Skeletal muscle tissue (tissue), 3 donors: ENCODE measurements at regions not wholly inside any gene's neighbourhood (a gene's known extent, or its start where the extent isn't known, plus 50 kb on each side); places are given as distances from the start of the nearest gene placed in this dataset.

Experiments used
- H3K27ac ChIP-seq: one replicate; pipeline ENCODE4 v1.7.0; 2013; ENCODE audit warnings: mild to moderate bottlenecking, low read depth, low read length, inconsistent platforms
- H3K27me3 ChIP-seq, 3 donors: one replicate each; pipeline ENCODE4 v1.7.0; 2013; ENCODE audit warnings: low read length in 3 of 3; ENCODE audit not compliant: control insufficient read depth in 3 of 3, insufficient read depth in 3 of 3
- H3K36me3 ChIP-seq, 3 donors: one replicate each; pipeline ENCODE4 v1.7.0; 2013; ENCODE audit warnings: low read length in 3 of 3; ENCODE audit not compliant: control insufficient read depth in 3 of 3, insufficient read depth in 3 of 3
- H3K4me1 ChIP-seq, 3 donors: one replicate each; pipeline ENCODE4 v1.7.0; 2013; ENCODE audit warnings: low read length in 3 of 3, mild to moderate bottlenecking in 3 of 3; ENCODE audit not compliant: control insufficient read depth in 3 of 3, insufficient read depth in 3 of 3
- H3K4me3 ChIP-seq, 3 donors: one replicate each; pipeline ENCODE4 v1.7.0; 2013; ENCODE audit warnings: low read length in 3 of 3
- H3K9ac ChIP-seq, 3 donors: one replicate each; pipeline ENCODE4 v1.7.0; 2013; ENCODE audit warnings: low read length in 3 of 3, mild to moderate bottlenecking in 3 of 3, moderate library complexity in 2 of 3, low read depth in 1 of 3
- H3K9me3 ChIP-seq, 3 donors: one replicate each; pipeline ENCODE4 v1.7.0; 2013; ENCODE audit warnings: low read length in 3 of 3; ENCODE audit not compliant: control insufficient read depth in 3 of 3
- donor health status: Osteomylitis.

DNA sequence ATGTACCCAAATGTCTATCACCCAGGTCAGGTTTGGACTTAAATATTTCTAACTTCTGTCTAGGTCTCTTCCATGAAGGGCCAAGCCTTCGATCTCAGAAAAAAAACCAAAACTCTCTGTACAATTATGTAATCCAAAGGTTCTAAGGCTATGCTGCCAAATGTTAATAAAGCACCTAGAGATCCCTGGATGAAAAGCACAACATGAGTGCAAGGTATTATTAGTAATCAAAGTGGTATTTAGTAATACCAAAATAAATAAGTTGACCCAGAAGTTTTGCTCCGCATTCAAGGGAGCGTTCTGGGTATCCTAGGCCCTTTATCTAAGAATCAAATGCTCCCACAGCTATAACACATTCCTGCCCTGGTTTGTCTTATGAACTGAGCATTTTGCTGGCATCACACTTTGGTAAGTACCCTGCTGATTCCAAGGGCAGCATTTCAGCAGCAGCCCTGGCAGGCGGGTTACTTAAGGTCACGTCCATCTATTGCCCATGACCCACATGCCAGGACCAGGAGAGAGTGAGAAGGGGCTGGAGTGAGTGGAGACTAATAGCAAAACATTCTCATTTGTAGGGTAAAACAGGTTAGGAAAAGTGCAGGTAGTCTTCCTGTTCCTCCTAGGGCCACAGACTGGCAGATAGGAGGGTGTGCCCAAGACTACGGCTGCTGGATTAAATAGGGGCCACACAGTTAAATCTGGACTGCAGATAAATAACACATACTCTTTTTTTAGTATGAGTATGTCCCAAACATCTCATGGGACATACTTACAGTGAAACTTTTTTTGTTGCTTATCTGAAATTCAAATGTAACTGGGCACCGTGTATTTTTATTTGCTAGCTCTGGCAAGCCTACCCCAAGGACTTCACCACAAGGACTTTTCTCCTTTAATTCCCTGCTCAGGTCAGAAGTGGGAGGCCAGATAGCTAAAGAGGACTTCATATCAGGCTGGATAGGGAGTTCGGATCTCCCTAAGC lies 76.0 kb upstream of the SNRK start:
- H3K9me3 ChIP-seq: no peaks in the 10 kb centered on the region
- no peaks in the 10 kb centered on the region for H3K36me3 ChIP-seq
- no peak overlapping the region for H3K9ac ChIP-seq
- peaks cover 7 to 9% (median 9%) of the 10 kb centered on the region in 3 donors for H3K4me1 ChIP-seq
- H3K27me3 ChIP-seq: no peaks in the 10 kb centered on the region
- no peak overlapping the region for H3K27ac ChIP-seq
- no peak overlapping the region for H3K4me3 ChIP-seq

DNA sequence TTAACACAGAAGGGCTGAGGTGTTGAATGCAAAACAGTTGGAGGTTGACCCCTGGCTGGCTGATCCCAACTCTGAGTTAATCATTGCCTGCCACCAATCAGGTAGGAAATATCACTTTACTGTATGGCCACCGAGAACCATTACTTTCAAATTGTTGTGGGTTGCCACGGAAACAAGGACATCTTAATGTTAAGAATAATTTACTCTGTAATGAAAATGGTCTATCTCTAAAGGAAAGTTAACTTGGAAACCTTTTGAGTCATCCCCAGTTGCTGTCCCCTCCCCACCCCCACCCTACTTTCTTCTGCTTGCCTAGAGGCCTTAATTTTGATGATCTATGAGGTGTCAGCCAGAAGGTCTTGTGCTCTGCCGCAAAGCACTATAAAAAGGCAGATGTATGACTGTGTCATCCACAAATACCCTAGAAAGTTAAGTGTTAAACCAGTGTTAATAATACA lies 78.7 kb upstream of the SNRK start:
- Histone ChIP-seq H3K4me3 (no peak overlapping the region), H3K9me3 (no peaks in the 10 kb centered on the region), H3K36me3 (no peaks in the 10 kb centered on the region), H3K27ac (no peak overlapping the region), H3K4me1 (peaks cover 7 to 9% (median 9%) of the 10 kb centered on the region in 3 donors), H3K9ac (no peak overlapping the region), H3K27me3 (no peaks in the 10 kb centered on the region)

DNA sequence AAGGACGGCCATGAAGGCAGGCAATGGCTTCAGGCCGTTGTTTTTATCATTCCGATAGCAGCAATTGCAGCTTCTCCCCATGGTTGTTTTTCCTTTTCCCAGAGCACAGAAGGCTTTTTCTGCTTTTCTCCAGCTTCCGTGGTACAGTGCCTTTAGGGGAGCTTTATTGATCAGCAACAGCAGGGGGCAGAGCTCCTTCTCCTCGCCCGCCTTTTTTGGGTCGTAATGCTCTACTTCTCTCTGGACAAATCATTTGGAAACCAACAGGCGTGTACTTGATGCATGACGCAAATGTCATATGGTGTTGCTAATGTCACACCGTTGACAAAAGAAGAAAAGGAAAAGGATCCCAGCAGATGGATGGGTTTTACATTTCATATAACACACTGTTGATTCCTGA lies 79.7 kb upstream of the SNRK start:
- Histone ChIP-seq H3K27ac (no peak overlapping the region), H3K9me3 (no peaks in the 10 kb centered on the region), H3K36me3 (no peaks in the 10 kb centered on the region), H3K9ac (no peak overlapping the region), H3K27me3 (no peaks in the 10 kb centered on the region), H3K4me3 (no peak overlapping the region), H3K4me1 (peaks cover 7 to 9% (median 9%) of the 10 kb centered on the region in 3 donors)

DNA sequence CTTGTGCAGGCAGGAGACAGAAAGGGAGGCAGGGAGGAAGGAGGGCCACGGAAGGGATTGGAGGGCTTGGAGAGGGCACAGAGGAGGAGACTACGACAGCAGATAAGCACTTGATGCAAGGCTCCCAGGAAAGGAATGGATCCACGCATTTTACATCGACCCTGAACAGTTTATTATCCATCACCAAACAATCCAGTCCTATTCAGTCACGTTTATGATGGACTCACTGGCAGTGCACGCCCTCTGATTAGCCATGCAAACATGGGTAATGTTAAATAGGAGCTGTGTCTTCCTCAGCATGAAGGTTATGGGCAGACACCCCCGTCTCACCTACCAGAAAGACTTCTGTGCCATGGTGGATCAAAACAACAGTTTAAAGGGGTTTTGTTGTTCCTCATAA lies 80.2 kb upstream of the SNRK start:
- Histone ChIP-seq H3K27ac (no peak overlapping the region), H3K4me1 (peaks cover 7 to 9% (median 9%) of the 10 kb centered on the region in 3 donors)

DNA sequence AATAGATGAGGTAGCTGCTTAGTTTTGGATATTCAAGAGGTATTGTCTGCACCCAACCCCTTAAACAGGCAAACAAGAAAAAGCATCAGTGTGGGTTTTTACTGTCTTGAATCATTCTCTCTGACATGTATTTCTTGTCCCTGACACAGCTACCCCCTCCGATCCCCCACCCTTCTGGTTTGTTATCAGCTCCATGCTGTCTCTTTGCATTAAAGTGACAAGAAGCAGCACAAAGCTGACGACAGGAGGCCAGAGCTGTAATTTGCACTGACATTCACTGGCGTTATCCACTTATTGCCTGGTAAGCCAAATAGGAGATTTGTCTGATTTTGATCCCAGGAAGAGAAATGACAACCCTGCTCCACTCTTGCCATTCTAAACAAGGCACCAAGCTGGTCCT lies 83.3 kb upstream of the SNRK start:
- H3K27ac ChIP-seq: no peak overlapping the region
- H3K4me3 ChIP-seq: no peak overlapping the region
- no peaks in the 10 kb centered on the region for H3K4me1 ChIP-seq
- H3K9me3 ChIP-seq: peaks cover 0 to 3% (median 0%) of the 10 kb centered on the region in 3 donors
- peaks cover 0 to 3% (median 0%) of the 10 kb centered on the region in 3 donors for H3K27me3 ChIP-seq
- H3K36me3 ChIP-seq: no peaks in the 10 kb centered on the region
- H3K9ac ChIP-seq: no peak overlapping the region

More for the DNA sequence above, 80.2 kb upstream of the SNRK start:
- Histone ChIP-seq H3K4me3 (no peak overlapping the region), H3K27me3 (no peaks in the 10 kb centered on the region), H3K36me3 (no peaks in the 10 kb centered on the region), H3K9ac (no peak overlapping the region), H3K9me3 (no peaks in the 10 kb centered on the region)

DNA sequence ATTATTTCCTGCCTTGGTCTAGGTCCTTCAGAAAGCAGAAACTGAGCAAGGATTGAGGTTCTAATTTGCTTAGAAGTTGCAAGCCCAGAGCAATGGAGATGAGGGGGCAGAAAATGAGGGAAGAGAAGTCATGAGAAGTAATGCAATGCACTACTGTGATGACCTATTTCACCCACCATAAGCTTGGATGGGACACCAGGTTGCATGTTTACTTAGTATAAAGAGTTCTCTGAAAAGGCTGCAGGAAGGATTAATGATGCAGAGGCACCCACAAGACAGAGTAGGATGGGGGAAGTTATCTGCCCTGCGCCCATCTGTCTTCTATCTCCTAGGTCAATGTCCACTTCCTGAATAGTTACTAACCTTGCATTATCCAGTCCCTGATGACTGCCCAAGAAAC lies 84.8 kb upstream of the SNRK start:
- Histone ChIP-seq H3K9me3 (peaks cover 0 to 3% (median 0%) of the 10 kb centered on the region in 3 donors), H3K27ac (no peak overlapping the region), H3K9ac (no peak overlapping the region), H3K4me1 (no peaks in the 10 kb centered on the region), H3K4me3 (no peak overlapping the region), H3K36me3 (no peaks in the 10 kb centered on the region), H3K27me3 (peaks cover 0 to 3% (median 0%) of the 10 kb centered on the region in 3 donors)

DNA sequence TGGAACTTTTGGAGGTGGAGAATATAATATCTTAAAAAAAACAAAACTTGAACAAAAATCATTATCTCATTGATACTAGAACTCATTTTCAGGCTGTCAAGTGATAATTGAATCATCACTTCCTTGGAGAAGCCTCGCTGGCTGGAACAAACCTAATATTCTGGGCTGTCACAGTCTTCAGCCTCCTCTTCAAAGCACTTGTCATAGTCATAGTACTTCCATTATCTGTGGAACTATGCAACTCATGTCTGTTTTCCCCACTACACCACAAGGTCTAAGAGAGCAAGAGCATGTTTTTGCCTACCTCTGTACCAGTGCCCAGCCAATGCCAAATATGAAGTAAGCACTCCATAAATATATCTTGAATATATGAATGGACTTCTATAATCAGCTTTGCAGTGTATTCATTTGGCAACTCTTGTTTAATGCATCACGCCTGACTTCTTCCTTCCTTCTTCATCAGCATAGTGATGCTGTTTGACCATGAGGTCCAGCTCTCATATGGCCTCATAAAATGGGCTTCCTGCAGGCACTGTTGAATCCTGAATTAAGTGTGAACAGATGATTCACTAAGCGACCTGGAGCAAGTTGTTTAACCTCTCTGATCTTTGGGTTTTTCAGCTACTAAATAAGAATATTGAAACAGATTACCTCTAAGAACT lies 86.6 kb upstream of the SNRK start:
- no peaks in the 10 kb centered on the region for H3K4me1 ChIP-seq
- no peak overlapping the region for H3K27ac ChIP-seq
- no peak overlapping the region for H3K9ac ChIP-seq
- H3K27me3 ChIP-seq: peaks cover 0 to 3% (median 0%) of the 10 kb centered on the region in 3 donors
- H3K9me3 ChIP-seq: peaks cover 0 to 3% (median 0%) of the 10 kb centered on the region in 3 donors
- H3K36me3 ChIP-seq: no peaks in the 10 kb centered on the region
- H3K4me3 ChIP-seq: no peak overlapping the region

DNA sequence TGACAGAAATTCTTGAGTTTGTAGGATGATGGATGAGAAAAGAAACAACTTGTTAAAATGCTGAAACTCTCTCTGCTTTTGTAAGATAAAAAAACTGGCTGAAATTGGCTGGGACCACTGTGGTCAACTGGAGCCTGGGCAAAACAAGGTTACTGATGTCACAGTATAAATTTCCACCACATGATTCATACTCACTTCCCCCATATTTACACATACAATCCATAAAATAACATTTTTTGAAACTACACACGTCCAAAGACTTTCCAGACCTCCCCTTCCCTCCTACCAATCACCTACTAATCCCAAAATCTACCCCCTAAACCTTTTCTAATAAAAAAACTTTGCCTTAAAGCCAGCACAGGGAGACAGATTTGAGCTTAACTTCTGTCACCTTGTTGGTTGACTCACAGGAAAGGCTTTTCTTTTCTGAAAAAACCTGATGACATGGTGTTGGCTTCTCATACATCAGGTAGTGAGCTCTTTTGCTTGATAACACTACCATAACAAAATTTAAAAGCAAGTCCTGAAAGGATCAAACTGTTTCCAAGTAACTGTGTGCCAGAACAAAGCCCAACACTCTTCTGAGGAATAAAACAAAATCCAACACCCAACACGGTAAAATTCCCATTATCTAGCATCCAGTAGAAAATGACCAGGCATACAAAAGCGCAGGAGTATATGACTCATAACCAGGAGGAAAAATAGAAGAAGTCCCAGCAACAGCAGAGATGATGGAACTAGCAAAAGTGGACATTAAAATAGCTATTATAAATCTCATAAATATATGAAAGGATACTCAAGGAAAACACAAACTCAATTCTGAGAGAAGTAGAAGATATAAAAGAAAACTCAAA lies 87.3 kb upstream of the SNRK start:
- Histone ChIP-seq H3K9me3 (peaks cover 0 to 3% (median 0%) of the 10 kb centered on the region in 3 donors), H3K27ac (no peak overlapping the region), H3K9ac (no peak overlapping the region), H3K36me3 (no peaks in the 10 kb centered on the region), H3K4me3 (no peak overlapping the region), H3K4me1 (no peaks in the 10 kb centered on the region), H3K27me3 (peaks cover 0 to 4% (median 0%) of the 10 kb centered on the region in 3 donors)

DNA sequence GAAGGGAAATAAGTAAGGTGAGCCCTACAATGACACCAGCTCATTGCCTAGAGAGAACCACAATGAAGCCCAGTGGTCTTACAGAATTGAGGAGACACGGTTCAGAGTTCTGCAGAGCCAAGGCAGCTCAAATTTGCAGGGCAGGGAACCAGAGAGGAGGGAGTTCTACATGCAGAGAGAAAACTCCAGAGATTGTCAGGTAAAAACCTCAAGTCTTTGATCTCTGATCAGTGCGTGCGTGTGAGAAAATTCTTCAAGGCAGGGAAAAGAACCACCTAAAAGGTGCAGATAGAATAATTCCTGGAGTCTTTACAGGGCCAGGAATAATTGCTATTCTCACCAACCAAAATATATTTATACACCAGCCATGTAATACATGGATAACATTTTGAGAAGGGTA lies 88.0 kb upstream of the SNRK start:
- H3K9me3 ChIP-seq: peaks cover 0 to 3% (median 0%) of the 10 kb centered on the region in 3 donors
- no peak overlapping the region for H3K9ac ChIP-seq
- H3K4me1 ChIP-seq: no peaks in the 10 kb centered on the region
- no peak overlapping the region for H3K27ac ChIP-seq
- peaks cover 0 to 5% (median 0%) of the 10 kb centered on the region in 3 donors for H3K27me3 ChIP-seq
- no peak overlapping the region for H3K4me3 ChIP-seq
- no peaks in the 10 kb centered on the region for H3K36me3 ChIP-seq
